ENCODE measurements at regions not wholly inside any gene's neighbourhood (a gene's known extent, or its start where the extent isn't known, plus 50 kb on each side); places are given as distances from the start of the nearest gene placed in this dataset.

DNA sequence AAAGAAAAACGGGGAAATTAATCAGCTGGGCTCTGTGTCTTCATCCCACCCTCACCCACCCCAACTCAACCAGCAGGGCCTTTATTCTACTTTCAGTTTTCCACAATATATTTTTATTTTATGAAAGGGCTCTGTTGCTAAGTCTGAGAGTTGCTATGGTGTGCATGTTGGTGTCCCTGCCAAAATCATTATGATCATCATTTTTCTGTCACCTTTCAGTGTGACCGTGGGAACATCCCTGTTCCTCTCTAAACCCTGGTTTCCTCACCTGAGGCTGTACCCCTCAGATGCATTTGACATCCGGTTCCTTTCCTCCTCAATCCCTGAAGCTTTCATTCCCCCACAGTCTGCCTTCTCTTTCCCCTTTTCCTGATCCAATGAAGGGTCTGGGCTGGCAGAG lies 180.5 kb downstream of the ZFP36L2 start:
- TF ChIP-seq, protein P1, sequence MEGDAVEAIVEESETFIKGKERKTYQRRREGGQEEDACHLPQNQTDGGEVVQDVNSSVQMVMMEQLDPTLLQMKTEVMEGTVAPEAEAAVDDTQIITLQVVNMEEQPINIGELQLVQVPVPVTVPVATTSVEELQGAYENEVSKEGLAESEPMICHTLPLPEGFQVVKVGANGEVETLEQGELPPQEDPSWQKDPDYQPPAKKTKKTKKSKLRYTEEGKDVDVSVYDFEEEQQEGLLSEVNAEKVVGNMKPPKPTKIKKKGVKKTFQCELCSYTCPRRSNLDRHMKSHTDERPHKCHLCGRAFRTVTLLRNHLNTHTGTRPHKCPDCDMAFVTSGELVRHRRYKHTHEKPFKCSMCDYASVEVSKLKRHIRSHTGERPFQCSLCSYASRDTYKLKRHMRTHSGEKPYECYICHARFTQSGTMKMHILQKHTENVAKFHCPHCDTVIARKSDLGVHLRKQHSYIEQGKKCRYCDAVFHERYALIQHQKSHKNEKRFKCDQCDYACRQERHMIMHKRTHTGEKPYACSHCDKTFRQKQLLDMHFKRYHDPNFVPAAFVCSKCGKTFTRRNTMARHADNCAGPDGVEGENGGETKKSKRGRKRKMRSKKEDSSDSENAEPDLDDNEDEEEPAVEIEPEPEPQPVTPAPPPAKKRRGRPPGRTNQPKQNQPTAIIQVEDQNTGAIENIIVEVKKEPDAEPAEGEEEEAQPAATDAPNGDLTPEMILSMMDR (optimal IDR thresholded peaks at IDR 0.05 in 1 of 3, IDR thresholded peaks at IDR 0.05 in 1 of 3, conservative IDR thresholded peaks at IDR 0.05 in 1 of 3; ENCODE audit: extremely low read depth in 1 of 3, insufficient read depth in 2 of 3, low read length in 3 of 3): no peak
- no peak for TF ChIP-seq EZH2 (IDR thresholded peaks at IDR 0.05; ENCODE audit: low read length)

Data from keratinocyte (primary cell).